ENCODE measurements at regions not wholly inside any gene's neighbourhood (a gene's known extent, or its start where the extent isn't known, plus 50 kb on each side); places are given as distances from the start of the nearest gene placed in this dataset.
"Not testable (repeated sequence)": the region's sequence is repeated elsewhere in the genome, so short reads cannot be mapped to it uniquely, and the experiment has no call there.

- no peak for DNase-seq (ENCODE audit: low read depth)
Measured at GRCh38 chr3:117842086-117842485, 1132.5 kb downstream of the TUSC7 start.

DNA sequence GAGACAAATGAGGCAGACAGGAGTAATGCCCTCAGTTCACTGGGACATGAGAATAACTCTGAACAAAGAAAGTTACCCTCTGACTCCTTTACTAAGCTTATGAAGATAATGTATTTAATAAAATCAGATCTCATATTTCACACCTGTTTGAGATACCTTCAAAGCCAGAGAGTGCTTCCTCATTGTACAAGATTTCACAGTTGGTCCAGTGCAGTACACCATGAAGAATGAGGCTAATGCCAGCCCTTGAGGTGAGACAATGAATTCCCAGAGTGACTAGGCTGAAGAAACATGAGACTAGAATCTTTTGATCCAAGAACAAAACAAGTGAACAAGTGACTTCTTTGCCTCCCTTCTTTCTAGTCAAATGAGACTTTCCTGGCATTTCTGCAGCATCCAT is 1133.8 kb downstream of the TUSC7 start:
- no peak for DNase-seq (ENCODE audit: low read depth)

DNA sequence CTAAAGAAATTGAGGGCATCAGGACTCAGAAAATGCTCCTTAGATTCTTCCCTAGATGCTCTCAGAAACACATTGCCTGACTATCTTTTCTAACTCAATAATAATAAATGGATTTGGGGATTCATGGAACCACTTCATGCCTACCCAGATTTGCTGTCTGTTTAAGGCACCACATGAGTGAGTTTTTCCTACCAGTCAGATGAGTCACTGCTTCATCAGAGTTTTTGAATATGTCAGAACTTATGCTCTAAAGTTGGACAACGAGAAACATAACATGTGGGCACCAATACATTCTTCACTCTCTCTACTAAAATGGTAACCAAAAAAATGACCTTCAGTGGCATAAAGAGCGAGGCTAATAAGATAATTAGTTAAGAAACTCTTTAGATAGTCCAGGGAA is 1135.1 kb downstream of the TUSC7 start:
- DNase-seq (ENCODE audit: low read depth): no peak

GRCh38 chr3:117846238-117846637 is 1136.7 kb downstream of the TUSC7 start:
- DNase-seq (ENCODE audit: low read depth): no peak

DNA sequence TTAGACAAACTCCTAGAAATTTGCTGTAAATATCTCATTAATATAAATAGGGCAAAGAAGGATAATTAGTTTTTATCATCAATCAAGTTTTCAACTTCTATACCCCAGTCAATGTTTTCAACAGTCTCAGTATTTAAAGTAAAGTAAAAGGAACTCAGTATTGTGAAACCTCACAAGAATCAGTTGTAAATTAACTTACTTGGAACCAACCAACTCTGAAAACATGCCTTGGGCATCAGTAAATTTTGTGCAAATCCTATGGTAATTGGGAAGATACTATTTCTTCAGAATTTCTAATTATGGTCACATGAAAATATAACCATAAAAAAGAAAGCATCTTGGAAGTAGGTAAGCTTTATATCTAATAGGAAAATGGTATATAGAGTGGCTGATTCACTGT is 1139.0 kb downstream of the TUSC7 start:
- no peak for DNase-seq (ENCODE audit: low read depth)

GRCh38 chr3:117853923-117854668 is 1144.5 kb downstream of the TUSC7 start:
- no peak for DNase-seq (ENCODE audit: low read depth)

DNA sequence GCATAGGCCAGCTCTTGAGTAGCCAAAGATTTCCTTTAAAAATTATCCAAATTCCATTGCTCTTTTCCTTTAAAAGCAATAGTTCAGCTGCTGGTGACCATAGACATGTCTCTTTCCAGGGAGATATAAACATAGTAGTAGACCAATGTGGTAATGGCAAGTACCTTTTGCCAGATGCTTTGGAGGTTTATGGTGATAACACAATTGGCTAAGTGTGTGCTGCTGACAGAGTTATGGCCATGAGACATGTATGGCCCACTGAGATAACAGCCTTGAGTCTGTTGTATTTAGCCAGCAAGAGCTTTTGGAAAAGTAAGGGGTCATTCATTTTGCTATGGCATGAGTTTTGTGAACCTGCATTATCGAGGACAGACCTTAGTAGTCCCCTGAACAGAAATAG is 1146.8 kb downstream of the TUSC7 start:
- no peak for DNase-seq (ENCODE audit: low read depth)

DNA sequence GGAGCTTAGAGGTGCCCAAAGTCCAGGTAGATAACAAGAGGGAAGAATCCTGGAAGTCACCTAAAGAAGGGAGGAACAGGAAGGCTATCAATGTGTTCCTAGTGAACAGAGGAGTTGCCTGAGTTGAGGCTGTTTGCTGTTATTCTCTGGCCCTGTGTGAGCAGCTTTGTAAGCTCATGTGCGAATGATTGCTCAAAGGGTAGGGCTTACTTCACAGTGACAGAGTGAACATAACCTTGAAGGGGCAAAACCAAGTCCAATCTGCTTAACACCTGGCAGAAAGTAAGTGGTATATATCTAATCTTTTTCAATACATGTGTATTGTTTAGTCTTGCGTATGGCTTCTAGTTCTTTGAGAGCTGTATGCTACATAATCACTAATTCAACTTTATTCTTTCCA is 1153.6 kb downstream of the TUSC7 start:
- no peak for DNase-seq (ENCODE audit: low read depth)

DNA sequence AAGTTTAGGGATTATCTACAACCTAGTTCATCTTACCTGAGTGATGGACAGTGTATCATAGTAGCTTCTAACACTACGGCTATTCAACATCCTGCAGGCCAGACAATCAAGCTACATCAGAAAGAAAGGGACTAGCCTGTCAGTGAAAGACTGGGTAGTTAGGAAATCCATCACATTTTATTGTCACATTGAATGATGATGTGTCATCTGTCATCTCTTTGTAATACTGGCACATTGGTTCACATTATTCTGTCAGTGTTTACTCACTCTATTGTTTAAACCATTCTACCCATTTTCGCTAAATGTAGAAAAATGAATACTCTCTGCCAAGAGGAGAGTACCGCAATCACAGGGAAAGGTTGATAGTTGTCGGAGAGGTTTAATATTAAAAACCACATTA is 1155.8 kb downstream of the TUSC7 start:
- DNase-seq (ENCODE audit: low read depth): no peak

GRCh38 chr3:117868766-117869165 is 1159.2 kb downstream of the TUSC7 start:
- DNase-seq (ENCODE audit: low read depth): no peak

- no peak for DNase-seq (ENCODE audit: low read depth)
Measured at GRCh38 chr3:117871934-117872333, 1162.4 kb downstream of the TUSC7 start.

DNA sequence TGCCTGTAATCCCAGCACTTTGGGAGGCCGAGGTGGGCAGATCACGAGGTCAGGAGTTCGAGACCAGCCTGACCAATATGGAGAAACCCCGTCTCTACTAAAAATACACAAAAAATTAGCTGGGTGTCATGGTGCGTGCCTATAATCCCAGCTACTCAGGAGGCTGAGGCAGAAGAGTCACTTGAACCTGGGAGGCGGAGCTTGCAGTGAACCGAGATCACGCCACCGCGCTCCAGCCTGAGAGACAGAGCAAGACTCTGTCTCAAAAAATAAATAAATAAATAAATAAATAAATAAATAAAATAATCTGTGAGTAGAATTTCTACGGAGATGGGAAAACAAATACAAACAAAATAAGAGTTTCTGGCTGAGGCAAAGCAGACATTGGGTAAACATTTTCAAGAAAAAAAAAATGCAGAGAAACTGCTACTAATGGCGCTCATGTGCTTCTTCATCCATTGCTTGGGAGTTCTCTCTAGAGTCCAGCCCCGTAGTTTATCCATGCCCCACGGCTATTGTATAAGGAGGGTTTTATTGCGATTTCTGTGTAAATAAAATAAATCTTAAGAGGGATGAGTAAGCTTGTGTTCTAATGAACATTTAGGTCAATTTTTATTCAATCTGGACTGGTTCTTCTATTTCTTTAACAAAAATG is 1161.9 kb downstream of the IGSF11 start:
- DNase-seq (ENCODE audit: low read depth): not testable (repeated sequence)

DNA sequence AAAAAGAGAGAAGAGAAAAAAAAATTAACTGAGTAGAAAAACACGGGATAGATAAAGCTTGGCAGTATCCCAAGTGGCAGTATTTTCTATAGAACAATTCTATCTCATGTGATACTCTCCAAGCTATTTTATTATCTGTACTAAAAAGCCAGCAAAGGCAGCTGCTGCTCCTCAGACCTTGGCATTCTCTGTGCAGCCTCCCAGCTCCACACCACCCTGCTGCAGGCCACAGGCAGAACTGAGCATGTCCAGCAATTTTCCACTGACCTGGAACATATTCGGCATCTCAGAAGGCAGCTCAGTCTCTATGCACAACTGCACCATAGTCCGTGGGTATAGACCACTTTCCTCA is 1161.4 kb downstream of the IGSF11 start:
- DNase-seq (ENCODE audit: low read depth): no peak

DNA sequence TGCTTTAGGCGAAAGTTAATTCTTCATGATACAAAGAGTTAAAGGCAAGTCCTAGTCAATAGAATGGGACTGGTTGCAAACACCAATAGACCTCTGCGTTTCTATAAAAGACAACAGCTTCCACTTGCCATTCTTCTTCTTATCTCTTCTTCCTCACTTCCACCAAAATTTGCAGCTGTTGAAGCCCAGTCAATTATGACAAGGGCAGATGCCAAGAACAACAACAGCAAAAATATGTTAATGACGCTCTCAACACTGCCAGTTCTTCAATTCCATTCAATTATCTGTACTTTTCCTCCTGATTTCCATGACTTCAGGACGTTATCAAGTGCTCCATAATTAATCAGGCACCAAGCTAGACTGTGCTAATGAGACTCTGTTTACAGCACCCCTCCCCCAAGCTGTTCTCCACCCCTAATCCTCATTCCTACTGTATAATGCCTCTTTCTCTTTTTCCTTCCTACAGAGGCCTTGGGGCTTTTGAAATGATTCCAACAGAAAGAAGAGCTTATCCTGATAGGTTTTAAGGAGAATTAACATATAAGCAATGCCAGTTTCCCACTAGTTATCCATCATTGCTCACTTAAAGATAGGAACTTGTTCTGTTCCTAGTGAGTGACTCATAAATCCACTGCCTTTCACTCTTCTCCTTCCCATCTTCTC is 1160.5 kb downstream of the IGSF11 start:
- no peak for DNase-seq (ENCODE audit: low read depth)

DNA sequence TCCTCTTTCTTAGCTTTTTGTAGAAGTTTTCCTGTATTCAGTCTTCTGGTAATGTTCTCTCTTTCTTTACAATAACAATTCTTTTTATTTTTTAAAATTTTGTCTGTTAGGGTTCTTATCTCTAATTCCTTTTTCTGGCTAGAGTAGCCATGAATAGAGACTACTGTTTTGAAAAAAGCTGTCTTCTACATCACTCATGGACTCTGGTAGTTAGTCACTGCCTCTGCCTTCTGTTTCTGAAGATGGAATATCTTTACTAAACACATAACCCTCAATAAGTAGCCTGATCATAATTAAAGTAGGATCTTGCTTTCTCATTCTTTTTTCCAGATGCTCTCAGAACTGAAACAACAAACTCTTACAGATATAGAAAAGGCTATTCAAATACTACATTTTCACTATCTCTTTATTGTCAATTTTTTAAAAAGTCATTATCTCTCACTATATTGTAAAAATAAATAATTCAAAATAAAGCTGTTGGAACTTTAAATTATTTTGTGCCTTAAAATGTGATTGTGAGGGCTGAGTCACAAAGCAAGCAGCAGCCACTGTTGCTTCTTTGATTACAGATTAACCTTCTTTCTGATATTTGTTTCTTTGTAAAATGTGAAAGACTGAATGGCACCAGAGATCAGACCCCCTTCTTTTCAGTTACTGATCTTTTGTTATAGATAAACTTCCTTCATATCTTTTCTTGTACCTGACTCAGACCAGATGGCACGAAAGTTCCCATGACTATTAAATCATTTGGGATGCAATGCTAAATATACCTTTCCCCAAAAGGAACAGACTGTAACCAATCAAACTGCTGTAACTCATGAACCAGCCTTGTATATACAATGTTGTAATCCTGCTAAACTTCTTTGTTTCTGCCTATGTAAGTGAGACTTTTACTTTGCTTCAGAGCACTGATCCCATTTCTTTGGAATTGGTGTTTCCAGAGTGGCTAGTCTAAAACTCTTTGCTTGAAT is 1159.5 kb downstream of the IGSF11 start:
- no peak for DNase-seq (ENCODE audit: low read depth)

DNA sequence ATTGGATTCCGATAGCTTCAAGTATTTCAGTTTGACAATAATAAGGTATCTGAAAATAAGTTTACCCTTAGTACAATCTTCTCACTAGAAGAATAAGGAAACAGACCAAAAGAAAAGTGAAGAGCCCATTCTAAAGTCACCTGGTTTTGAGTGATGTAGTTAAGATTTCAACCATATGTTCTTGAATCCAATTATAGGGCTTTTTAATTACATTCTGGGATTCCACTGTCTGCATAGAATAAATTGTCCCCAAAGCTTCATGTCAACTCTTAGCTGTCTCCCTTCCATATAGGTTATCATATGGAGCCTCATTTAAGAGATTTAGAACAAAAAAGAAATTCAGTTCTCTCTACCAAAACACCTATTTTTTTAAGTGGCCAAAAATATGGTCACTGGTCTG is 1158.8 kb downstream of the IGSF11 start:
- DNase-seq (ENCODE audit: low read depth): no peak

- no peak for DNase-seq (ENCODE audit: low read depth)
Measured at GRCh38 chr3:117880638-117881037, 1154.0 kb downstream of the IGSF11 start.

DNA sequence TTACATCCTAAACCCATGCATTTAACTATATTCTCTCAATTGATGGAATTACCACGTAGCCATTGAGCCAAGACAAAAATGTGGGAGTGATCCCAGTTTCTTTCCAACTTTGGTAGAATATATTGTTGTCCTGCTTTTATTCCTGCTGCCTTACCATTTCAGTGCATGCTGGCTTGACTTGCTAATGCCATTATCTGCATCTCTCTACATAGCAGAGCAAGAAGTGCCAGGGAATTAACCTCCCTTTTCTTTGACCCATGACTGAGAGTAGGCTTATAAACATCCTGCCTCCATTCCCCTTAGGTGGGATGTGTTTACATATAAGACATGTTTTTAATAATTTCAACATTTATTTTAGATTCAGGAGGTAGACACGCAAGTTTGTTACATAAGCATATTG is 1153.4 kb downstream of the IGSF11 start:
- DNase-seq (ENCODE audit: low read depth): no peak

GRCh38 chr3:117885011-117885441 is 1149.6 kb downstream of the IGSF11 start:
- no peak for DNase-seq (ENCODE audit: low read depth)

- no peak for DNase-seq (ENCODE audit: low read depth)
Measured at GRCh38 chr3:117886147-117886546, 1148.5 kb downstream of the IGSF11 start.

DNA sequence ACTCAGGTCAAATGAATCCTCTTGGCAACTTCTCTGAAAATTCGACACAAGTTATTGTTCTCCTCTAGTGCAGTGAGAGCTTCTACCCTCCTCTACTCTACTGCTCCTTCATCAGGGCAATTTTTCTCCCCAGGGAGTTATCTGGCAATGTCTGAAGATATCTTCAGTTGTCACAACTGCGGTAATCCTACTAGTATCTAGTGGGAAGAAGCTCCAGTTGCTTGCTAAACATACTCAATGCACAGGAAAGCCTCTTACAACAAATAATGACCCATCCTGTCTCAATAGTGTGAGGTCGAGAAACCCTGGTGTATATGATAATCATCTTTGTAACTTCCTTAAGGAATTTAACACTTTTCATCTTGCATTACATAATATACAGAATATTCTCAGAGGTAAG is 1147.6 kb downstream of the IGSF11 start:
- DNase-seq (ENCODE audit: low read depth): no peak

DNA sequence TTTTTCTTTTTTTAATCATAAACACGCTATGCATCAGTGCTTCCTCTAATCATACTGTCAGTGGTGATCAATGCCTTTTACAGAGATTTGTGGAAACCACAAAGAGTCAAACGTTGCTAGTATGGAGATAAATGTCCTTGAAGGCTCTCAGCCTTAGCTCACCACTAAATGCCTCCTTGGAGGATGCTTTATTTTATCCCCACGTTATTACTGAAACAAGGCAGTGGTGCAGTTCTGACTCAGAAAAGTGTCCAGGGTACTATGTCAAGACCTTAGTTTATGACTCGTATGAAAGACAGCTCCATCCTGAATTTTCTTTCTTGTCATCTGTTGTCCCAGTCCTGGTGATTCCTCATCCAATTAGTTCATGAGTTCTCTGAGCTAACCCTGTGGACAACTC is 1146.7 kb downstream of the IGSF11 start:
- no peak for DNase-seq (ENCODE audit: low read depth)

Data from stimulated activated CD8-positive, alpha-beta memory T cell treated with anti-CD3 and anti-CD28 coated beads, Interleukin-7, amount 100 ng/mL, for 24 hours (primary cell).